ENCODE measurements at regions not wholly inside any gene's neighbourhood (a gene's known extent, or its start where the extent isn't known, plus 50 kb on each side); places are given as distances from the start of the nearest gene placed in this dataset.
"Not testable (repeated sequence)": the region's sequence is repeated elsewhere in the genome, so short reads cannot be mapped to it uniquely, and the experiment has no call there.

- FAIRE-seq; H2AFZ ChIP-seq (ENCODE audit: low read length); H3K56ac ChIP-seq (replicated peaks; ENCODE audit: insufficient read length, low read depth, low read length): not testable (repeated sequence)
Measured at GRCh38 chr2:95681589-95682081, 89.8 kb downstream of the TRIM43 start.

DNA sequence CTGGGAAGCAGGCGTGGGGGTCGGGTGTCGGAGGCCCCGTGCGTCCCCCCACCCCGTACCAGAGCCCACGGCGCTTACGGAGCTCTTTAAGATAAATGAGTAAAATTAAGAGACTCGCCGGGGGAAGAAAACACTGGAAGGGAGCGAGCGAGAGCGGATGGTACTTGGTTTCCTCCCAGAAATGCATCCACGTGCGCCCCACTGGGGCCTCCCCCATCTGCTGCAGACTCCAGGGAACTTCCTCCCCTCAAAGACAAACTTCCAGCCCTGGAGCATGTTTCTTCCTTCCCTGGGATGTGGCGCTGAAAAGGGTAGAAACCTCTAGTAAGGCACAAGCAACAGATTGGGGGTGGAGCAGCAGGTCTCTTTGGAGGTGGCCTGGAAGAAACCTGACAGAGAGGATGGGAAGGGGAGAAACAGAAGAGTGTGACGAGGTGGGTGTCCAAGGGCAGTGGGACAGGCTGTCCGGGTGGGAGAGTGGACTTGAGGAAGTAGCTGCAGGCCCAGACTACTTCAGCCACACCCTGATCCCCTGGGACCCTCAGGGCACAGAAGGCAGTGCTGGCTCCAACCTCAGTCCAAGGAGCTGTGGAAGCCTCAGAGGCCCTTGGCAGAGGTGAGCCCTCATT is 91.2 kb downstream of the TRIM43 start:
- H3K9ac ChIP-seq (replicated peaks in 1 of 4; ENCODE audit: extremely low read depth in 1 of 4, low read depth in 3 of 4, low read length in 3 of 4); H3K23ac ChIP-seq (ENCODE audit: insufficient read length); H3K27me3 ChIP-seq (replicated peaks in 1 of 4; ENCODE audit: control insufficient read depth in 3 of 4, extremely low read depth in 1 of 4, insufficient read depth in 3 of 4, low read length in 3 of 4); H2BK15ac ChIP-seq (ENCODE audit: low read length); H3K36me3 ChIP-seq (ENCODE audit: control insufficient read depth in 2 of 4, insufficient read depth in 4 of 4, low read length in 3 of 4); POLR2A ChIA-PET (ENCODE audit: partially characterized antibody); H3K18ac ChIP-seq (ENCODE audit: extremely low read depth, low read length); H3K23me2 ChIP-seq (ENCODE audit: low read depth, low read length); H3K27ac ChIP-seq (ENCODE audit: low read depth, low read length); H2BK120ac ChIP-seq (replicated peaks; ENCODE audit: low read depth, low read length); CTCF ChIA-PET (ENCODE audit: partially characterized antibody); H4K91ac ChIP-seq (replicated peaks; ENCODE audit: insufficient read length, low read length); H2AFZ ChIP-seq (ENCODE audit: low read length); FAIRE-seq; H3K79me1 ChIP-seq (ENCODE audit: low read depth, low read length); H3K14ac ChIP-seq (ENCODE audit: insufficient read length); H3K4ac ChIP-seq (replicated peaks; ENCODE audit: insufficient read length, low read depth, low read length); H4K20me1 ChIP-seq (replicated peaks in 1 of 2; ENCODE audit: control insufficient read depth in 1 of 2, insufficient read depth in 2 of 2, low read length in 2 of 2); H3K56ac ChIP-seq (replicated peaks; ENCODE audit: insufficient read length, low read depth, low read length); H3K4me2 ChIP-seq (ENCODE audit: insufficient read depth in 1 of 2, low read depth in 2 of 2, low read length in 2 of 2); H2BK5ac ChIP-seq (ENCODE audit: low read depth, low read length); H4K8ac ChIP-seq (ENCODE audit: extremely low read depth, insufficient read depth, low read length); H3K79me2 ChIP-seq (ENCODE audit: control insufficient read depth in 1 of 2, insufficient read depth in 2 of 2, low read length in 2 of 2); H2BK20ac ChIP-seq (ENCODE audit: low read length); H3K4me1 ChIP-seq (replicated peaks in 1 of 4; ENCODE audit: control insufficient read depth in 3 of 4, insufficient read depth in 4 of 4, low read length in 3 of 4); H2AK5ac ChIP-seq (ENCODE audit: low read depth, low read length); H4K5ac ChIP-seq (ENCODE audit: insufficient read length, low read depth, low read length); H2BK12ac ChIP-seq (ENCODE audit: low read depth, low read length): not testable (repeated sequence)
- Histone ChIP-seq H3K9me3 (ENCODE audit: insufficient read depth in 2 of 2, low read depth in 1 of 2, low read length in 1 of 2) (peaks cover 50 to 88% of the 10 kb centered on the region in 2 experiments), H3K4me3 (ENCODE audit: extremely low read depth in 1 of 4, insufficient read depth in 2 of 4, low read depth in 3 of 4, low read length in 4 of 4) (peak overlapping the region in 1 of 4 experiments; percentile 34; a peak in 1 of 8 replicates)
- 73% methylated on average over 15 of the region's 19 CpGs; no CpG with 5 or more reads in 1 of the 2 experiments for WGBS, 2 experiments (ENCODE audit: extremely low coverage in 1 of 2, insufficient coverage in 1 of 2, insufficient read length in 1 of 2, insufficient replicate concordance in 2 of 2, low coverage in 1 of 2, low lambda C conversion rate in 2 of 2, missing lambda C conversion rate in 1 of 2)
- peak in 1 of 2 experiments; percentile 58 for DNase-seq (ENCODE audit: low read depth in 1 of 2, low spot score in 2 of 2)

More at GRCh38 chr2:95681589-95682081, 89.8 kb downstream of the TRIM43 start:
- POLR2A ChIA-PET (ENCODE audit: partially characterized antibody); H3K9ac ChIP-seq (replicated peaks in 1 of 4; ENCODE audit: extremely low read depth in 1 of 4, low read depth in 3 of 4, low read length in 3 of 4); H3K4me1 ChIP-seq (replicated peaks in 1 of 4; ENCODE audit: control insufficient read depth in 3 of 4, insufficient read depth in 4 of 4, low read length in 3 of 4); H3K23ac ChIP-seq (ENCODE audit: insufficient read length); H3K4ac ChIP-seq (replicated peaks; ENCODE audit: insufficient read length, low read depth, low read length); H2BK20ac ChIP-seq (ENCODE audit: low read length); CTCF ChIA-PET (ENCODE audit: partially characterized antibody); H2AK5ac ChIP-seq (ENCODE audit: low read depth, low read length); H3K14ac ChIP-seq (ENCODE audit: insufficient read length); H3K79me2 ChIP-seq (ENCODE audit: control insufficient read depth in 1 of 2, insufficient read depth in 2 of 2, low read length in 2 of 2); H4K20me1 ChIP-seq (replicated peaks in 1 of 2; ENCODE audit: control insufficient read depth in 1 of 2, insufficient read depth in 2 of 2, low read length in 2 of 2); H3K36me3 ChIP-seq (ENCODE audit: control insufficient read depth in 2 of 4, insufficient read depth in 4 of 4, low read length in 3 of 4); H2BK5ac ChIP-seq (ENCODE audit: low read depth, low read length); H3K27ac ChIP-seq (ENCODE audit: low read depth, low read length); H2BK15ac ChIP-seq (ENCODE audit: low read length); H4K91ac ChIP-seq (replicated peaks; ENCODE audit: insufficient read length, low read length); H3K79me1 ChIP-seq (ENCODE audit: low read depth, low read length); H4K5ac ChIP-seq (ENCODE audit: insufficient read length, low read depth, low read length); H4K8ac ChIP-seq (ENCODE audit: extremely low read depth, insufficient read depth, low read length); H3K4me3 ChIP-seq (ENCODE audit: extremely low read depth in 1 of 4, insufficient read depth in 2 of 4, low read depth in 3 of 4, low read length in 4 of 4); H2BK120ac ChIP-seq (replicated peaks; ENCODE audit: low read depth, low read length); H2BK12ac ChIP-seq (ENCODE audit: low read depth, low read length); H3K18ac ChIP-seq (ENCODE audit: extremely low read depth, low read length); H3K23me2 ChIP-seq (ENCODE audit: low read depth, low read length); DNase-seq (ENCODE audit: low read depth in 1 of 2, low spot score in 2 of 2); H3K27me3 ChIP-seq (replicated peaks in 1 of 4; ENCODE audit: control insufficient read depth in 3 of 4, extremely low read depth in 1 of 4, insufficient read depth in 3 of 4, low read length in 3 of 4); H3K4me2 ChIP-seq (ENCODE audit: insufficient read depth in 1 of 2, low read depth in 2 of 2, low read length in 2 of 2): not testable (repeated sequence)
- H3K9me3 ChIP-seq (ENCODE audit: insufficient read depth in 2 of 2, low read depth in 1 of 2, low read length in 1 of 2): peaks cover 44 to 87% of the 10 kb centered on the region in 2 experiments
- 67% methylated on average over 5 of the region's 6 CpGs; no CpG with 5 or more reads in 1 of the 2 experiments for WGBS, 2 experiments (ENCODE audit: extremely low coverage in 1 of 2, insufficient coverage in 1 of 2, insufficient read length in 1 of 2, insufficient replicate concordance in 2 of 2, low coverage in 1 of 2, low lambda C conversion rate in 2 of 2, missing lambda C conversion rate in 1 of 2)

All from H1 (cell line).